SK-N-SH treated with all-trans-retinoic acid at 6 μM for 48 hours (cell line): ENCODE measurements at regions not wholly inside any gene's neighbourhood (a gene's known extent, or its start where the extent isn't known, plus 50 kb on each side); places are given as distances from the start of the nearest gene placed in this dataset.

Experiments used
- ATAC-seq: fragments of 200-7000 bp; cut with Tn5 transposase; 3 replicates; pipeline ENCODE4 v1.9.1; 2020; ENCODE audit warnings: mild to moderate bottlenecking, moderate library complexity
- ARNTL ChIP-seq: fragments of 450-650 bp; formaldehyde crosslinking; IDR thresholded peaks from 2 replicates; pipeline ENCODE4 v1.5.0; 2020; ENCODE audit warnings: low read depth, mild to moderate bottlenecking, moderate library complexity, borderline replicate concordance
- BACH2 ChIP-seq: fragments of 250-450 bp; sonication (Bioruptor Pico); IDR thresholded peaks from 2 replicates; pipeline ENCODE4 v1.9.0; 2021; ENCODE audit warnings: mild to moderate bottlenecking, borderline replicate concordance
- CREB5 ChIP-seq: fragments of 250-450 bp; sonication (Bioruptor Pico); IDR thresholded peaks from 2 replicates; pipeline ENCODE4 v1.5.1; 2020; ENCODE audit warnings: low read depth, mild to moderate bottlenecking, moderate library complexity
- CSDC2 ChIP-seq: fragments of 250-450 bp; sonication (Bioruptor Pico); IDR thresholded peaks from 2 replicates; pipeline ENCODE4 v1.5.0; 2020; ENCODE audit warnings: mild to moderate bottlenecking, moderate library complexity
- ESRRG ChIP-seq: fragments of 250-450 bp; sonication (Bioruptor Pico); IDR thresholded peaks from 2 replicates; pipeline ENCODE4 v1.6.1; 2021; ENCODE audit warnings: mild to moderate bottlenecking
- GLIS3 ChIP-seq: fragments of 250-450 bp; sonication (Bioruptor Pico); IDR thresholded peaks from 2 replicates; pipeline ENCODE4 v1.5.0; 2020; ENCODE audit warnings: mild to moderate bottlenecking, moderate library complexity
- ISL1 ChIP-seq: fragments of 250-450 bp; sonication (Bioruptor Pico); IDR thresholded peaks from 2 replicates; pipeline ENCODE4 v2.1.2; 2022; ENCODE audit warnings: mild to moderate bottlenecking, moderate library complexity
- OSR1 ChIP-seq: fragments of 250-450 bp; sonication (Bioruptor Pico); IDR thresholded peaks from 2 replicates; pipeline ENCODE4 v1.8.0; 2022; ENCODE audit warnings: moderate library complexity, mild to moderate bottlenecking, inconsistent platforms
- PATZ1 ChIP-seq: fragments of 250-450 bp; sonication (Bioruptor Pico); IDR thresholded peaks from 2 replicates; pipeline ENCODE4 v1.8.0; 2020; ENCODE audit warnings: mild to moderate bottlenecking, moderate library complexity, borderline replicate concordance
- PPARA ChIP-seq: fragments of 250-450 bp; sonication (Bioruptor Pico); IDR thresholded peaks from 2 replicates; pipeline ENCODE4 v1.5.0; 2020; ENCODE audit warnings: mild to moderate bottlenecking, borderline replicate concordance
- RARB ChIP-seq: fragments of 250-450 bp; sonication (Bioruptor Pico); IDR thresholded peaks from 2 replicates; pipeline ENCODE4 v1.8.0; 2021; ENCODE audit warnings: mild to moderate bottlenecking, moderate library complexity
- SNAI2 ChIP-seq: fragments of 250-450 bp; sonication (Bioruptor Pico); IDR thresholded peaks from 2 replicates; pipeline ENCODE4 v1.5.0; 2020; ENCODE audit warnings: mild to moderate bottlenecking, moderate library complexity
- TCF4 ChIP-seq: fragments of 250-450 bp; sonication (Bioruptor Pico); IDR thresholded peaks from 2 replicates; pipeline ENCODE4 v1.8.0; 2021; ENCODE audit warnings: mild to moderate bottlenecking, moderate library complexity, borderline replicate concordance
- TOX ChIP-seq: fragments of 250-450 bp; sonication (Bioruptor Pico); IDR thresholded peaks from 2 replicates; pipeline ENCODE4 v1.8.0; 2021; ENCODE audit warnings: mild to moderate bottlenecking, moderate library complexity, borderline replicate concordance
- ZC3H10 ChIP-seq: fragments of 250-450 bp; sonication (Bioruptor Pico); IDR thresholded peaks from 2 replicates; pipeline ENCODE4 v1.5.1; 2021; ENCODE audit warnings: mild to moderate bottlenecking, moderate library complexity
- ZFP3 ChIP-seq: fragments of 250-450 bp; sonication (Bioruptor Pico); IDR thresholded peaks from 2 replicates; pipeline ENCODE4 v1.5.0; 2020; ENCODE audit warnings: mild to moderate bottlenecking, moderate library complexity
- ZFP30 ChIP-seq: fragments of 450-650 bp; formaldehyde crosslinking; IDR thresholded peaks from 2 replicates; pipeline ENCODE4 v1.5.0; 2022; ENCODE audit warnings: mild to moderate bottlenecking, moderate library complexity
- ZNF565 ChIP-seq: fragments of 450-650 bp; formaldehyde crosslinking; conservative IDR thresholded peaks from 2 replicates; pipeline ENCODE4 v1.5.0; 2020; ENCODE audit warnings: low read depth, mild to moderate bottlenecking, moderate library complexity
- ZNF70 ChIP-seq: fragments of 450-650 bp; formaldehyde crosslinking; IDR thresholded peaks from 2 replicates; pipeline ENCODE4 v1.5.0; 2020; ENCODE audit warnings: mild to moderate bottlenecking, moderate library complexity
- ZNF8 ChIP-seq: fragments of 450-650 bp; formaldehyde crosslinking; IDR thresholded peaks from 2 replicates; pipeline ENCODE4 v1.5.0; 2020; ENCODE audit warnings: mild to moderate bottlenecking, moderate library complexity
- TF ChIP-seq, protein P1 (sequence below): fragments of 250-450 bp; sonication (Bioruptor Pico); IDR thresholded peaks from 2 replicates; pipeline ENCODE4 v1.5.1; 2021; ENCODE audit warnings: mild to moderate bottlenecking, moderate library complexity
- TF ChIP-seq, protein P2 (sequence below): fragments of 250-450 bp; sonication (Bioruptor Pico); IDR thresholded peaks from 2 replicates; pipeline ENCODE4 v1.5.0; 2020; ENCODE audit warnings: mild to moderate bottlenecking, moderate library complexity

DNA sequence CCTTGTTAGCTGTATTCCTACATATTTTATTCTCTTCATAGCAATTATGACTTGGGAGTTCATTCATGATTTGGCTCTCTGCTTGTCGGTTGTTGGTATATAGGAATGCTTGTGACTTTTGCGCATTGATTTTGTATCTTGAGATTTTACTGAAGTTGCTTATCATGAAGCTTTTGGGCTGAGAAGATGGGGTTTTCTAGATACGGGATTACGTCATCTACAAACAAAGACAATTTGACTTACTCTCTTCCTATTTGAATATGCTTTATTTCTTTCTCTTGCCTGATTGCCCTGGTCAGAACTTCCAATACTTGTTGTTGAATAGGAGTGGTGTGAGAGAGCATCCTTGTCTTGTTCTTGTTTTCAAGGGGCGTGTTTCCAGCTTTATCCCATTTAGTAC lies 569.8 kb upstream of the NRXN1 start:
- ATAC-seq: no peak
- no peak for TF ChIP-seq TOX (CRISPR knock-in tag)
- no peak for TF ChIP-seq CREB5 (CRISPR knock-in tag)
- no peak for TF ChIP-seq RARB (CRISPR knock-in tag)
- no peak for TF ChIP-seq GLIS3 (CRISPR knock-in tag)
- TF ChIP-seq ESRRG (CRISPR knock-in tag): no peak
- no peak for TF ChIP-seq PATZ1 (CRISPR knock-in tag)
- no peak for TF ChIP-seq ZC3H10 (CRISPR knock-in tag)
- no peak for TF ChIP-seq ZNF565 (CRISPR knock-in tag)
- no peak for TF ChIP-seq CSDC2
- TF ChIP-seq, protein P1, sequence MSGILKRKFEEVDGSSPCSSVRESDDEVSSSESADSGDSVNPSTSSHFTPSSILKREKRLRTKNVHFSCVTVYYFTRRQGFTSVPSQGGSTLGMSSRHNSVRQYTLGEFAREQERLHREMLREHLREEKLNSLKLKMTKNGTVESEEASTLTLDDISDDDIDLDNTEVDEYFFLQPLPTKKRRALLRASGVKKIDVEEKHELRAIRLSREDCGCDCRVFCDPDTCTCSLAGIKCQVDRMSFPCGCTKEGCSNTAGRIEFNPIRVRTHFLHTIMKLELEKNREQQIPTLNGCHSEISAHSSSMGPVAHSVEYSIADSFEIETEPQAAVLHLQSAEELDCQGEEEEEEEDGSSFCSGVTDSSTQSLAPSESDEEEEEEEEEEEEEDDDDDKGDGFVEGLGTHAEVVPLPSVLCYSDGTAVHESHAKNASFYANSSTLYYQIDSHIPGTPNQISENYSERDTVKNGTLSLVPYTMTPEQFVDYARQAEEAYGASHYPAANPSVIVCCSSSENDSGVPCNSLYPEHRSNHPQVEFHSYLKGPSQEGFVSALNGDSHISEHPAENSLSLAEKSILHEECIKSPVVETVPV (CRISPR knock-in tag): no peak

DNA sequence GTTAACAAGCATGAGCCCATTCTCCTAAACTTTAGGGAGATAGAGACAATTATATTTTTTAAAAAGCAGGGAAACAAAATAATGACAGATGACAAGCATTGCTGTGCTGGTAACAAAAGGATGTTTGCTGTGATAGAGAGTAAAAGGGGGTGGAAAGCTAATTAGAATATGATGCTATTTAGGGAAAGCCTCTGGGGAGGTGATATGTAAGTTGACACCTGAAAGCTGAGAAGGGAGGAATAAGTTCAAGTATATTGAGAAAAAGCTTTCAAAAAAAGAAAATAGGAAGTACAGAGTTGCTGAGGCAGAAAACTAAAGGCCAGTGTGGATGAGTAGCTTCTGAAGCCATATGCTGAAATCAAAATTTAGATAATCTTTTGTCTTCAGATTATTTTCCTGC lies 565.2 kb upstream of the NRXN1 start:
- TF ChIP-seq OSR1 (CRISPR knock-in tag) (no peak), TOX (CRISPR knock-in tag) (no peak), ISL1 (CRISPR knock-in tag) (no peak), SNAI2 (CRISPR knock-in tag) (no peak), RARB (CRISPR knock-in tag) (no peak), PPARA (CRISPR knock-in tag) (no peak), PATZ1 (CRISPR knock-in tag) (no peak), ZFP30 (no peak), TCF4 (CRISPR knock-in tag) (no peak), ZFP3 (no peak), ZNF565 (CRISPR knock-in tag) (no peak), ZNF70 (CRISPR knock-in tag) (no peak), GLIS3 (CRISPR knock-in tag) (no peak), ESRRG (CRISPR knock-in tag) (no peak), ZC3H10 (CRISPR knock-in tag) (no peak), ARNTL (CRISPR knock-in tag) (no peak), CREB5 (CRISPR knock-in tag) (no peak), BACH2 (CRISPR knock-in tag) (no peak), ZNF8 (CRISPR knock-in tag) (no peak)
- TF ChIP-seq, protein P2, sequence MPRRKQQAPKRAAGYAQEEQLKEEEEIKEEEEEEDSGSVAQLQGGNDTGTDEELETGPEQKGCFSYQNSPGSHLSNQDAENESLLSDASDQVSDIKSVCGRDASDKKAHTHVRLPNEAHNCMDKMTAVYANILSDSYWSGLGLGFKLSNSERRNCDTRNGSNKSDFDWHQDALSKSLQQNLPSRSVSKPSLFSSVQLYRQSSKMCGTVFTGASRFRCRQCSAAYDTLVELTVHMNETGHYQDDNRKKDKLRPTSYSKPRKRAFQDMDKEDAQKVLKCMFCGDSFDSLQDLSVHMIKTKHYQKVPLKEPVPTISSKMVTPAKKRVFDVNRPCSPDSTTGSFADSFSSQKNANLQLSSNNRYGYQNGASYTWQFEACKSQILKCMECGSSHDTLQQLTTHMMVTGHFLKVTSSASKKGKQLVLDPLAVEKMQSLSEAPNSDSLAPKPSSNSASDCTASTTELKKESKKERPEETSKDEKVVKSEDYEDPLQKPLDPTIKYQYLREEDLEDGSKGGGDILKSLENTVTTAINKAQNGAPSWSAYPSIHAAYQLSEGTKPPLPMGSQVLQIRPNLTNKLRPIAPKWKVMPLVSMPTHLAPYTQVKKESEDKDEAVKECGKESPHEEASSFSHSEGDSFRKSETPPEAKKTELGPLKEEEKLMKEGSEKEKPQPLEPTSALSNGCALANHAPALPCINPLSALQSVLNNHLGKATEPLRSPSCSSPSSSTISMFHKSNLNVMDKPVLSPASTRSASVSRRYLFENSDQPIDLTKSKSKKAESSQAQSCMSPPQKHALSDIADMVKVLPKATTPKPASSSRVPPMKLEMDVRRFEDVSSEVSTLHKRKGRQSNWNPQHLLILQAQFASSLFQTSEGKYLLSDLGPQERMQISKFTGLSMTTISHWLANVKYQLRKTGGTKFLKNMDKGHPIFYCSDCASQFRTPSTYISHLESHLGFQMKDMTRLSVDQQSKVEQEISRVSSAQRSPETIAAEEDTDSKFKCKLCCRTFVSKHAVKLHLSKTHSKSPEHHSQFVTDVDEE: no peak
- ATAC-seq: no peak
